ENCODE measurements at regions not wholly inside any gene's neighbourhood (a gene's known extent, or its start where the extent isn't known, plus 50 kb on each side); places are given as distances from the start of the nearest gene placed in this dataset.

- no peak overlapping the region for H3K4me3 Mint-ChIP-seq
- H3K27me3 Mint-ChIP-seq = peaks cover 14% of the 10 kb centered on the region
- H3K4me1 Mint-ChIP-seq = no peaks in the 10 kb centered on the region
- no peaks in the 10 kb centered on the region for H3K36me3 Mint-ChIP-seq (ENCODE audit: low read depth)
- ATAC-seq (no peak), DNase-seq (no peak)
- H3K9me3 ChIP-seq (ENCODE audit: control insufficient read depth, low read length, poor library complexity, severe bottlenecking) = no peaks in the 10 kb centered on the region
- H3K27ac Mint-ChIP-seq = no peak overlapping the region
Observed at GRCh38 chr2:180144338-180144813, 137.3 kb upstream of the CWC22 start.

GRCh38 chr2:180143633-180144337, 136.7 kb upstream of the CWC22 start:
- Mint-ChIP-seq H3K27ac (no peak overlapping the region), H3K4me3 (no peak overlapping the region), H3K4me1 (no peaks in the 10 kb centered on the region), H3K36me3 (ENCODE audit: low read depth) (no peaks in the 10 kb centered on the region), H3K27me3 (peaks cover 14% of the 10 kb centered on the region)
- H3K9me3 ChIP-seq (ENCODE audit: control insufficient read depth, low read length, poor library complexity, severe bottlenecking) = no peaks in the 10 kb centered on the region
- ATAC-seq = no peak
- DNase-seq = no peak

GRCh38 chr2:180141600-180141999, 134.5 kb upstream of the CWC22 start:
- DNase-seq = no peak
- peaks cover 8% of the 10 kb centered on the region for H3K27me3 Mint-ChIP-seq
- no peak overlapping the region for H3K27ac Mint-ChIP-seq
- H3K4me1 Mint-ChIP-seq = no peaks in the 10 kb centered on the region
- H3K36me3 Mint-ChIP-seq (ENCODE audit: low read depth) = no peaks in the 10 kb centered on the region
- no peaks in the 10 kb centered on the region for H3K9me3 ChIP-seq (ENCODE audit: control insufficient read depth, low read length, poor library complexity, severe bottlenecking)
- ATAC-seq = no peak
- no peak overlapping the region for H3K4me3 Mint-ChIP-seq

GRCh38 chr2:180133736-180134135, 126.6 kb upstream of the CWC22 start:
- no peaks in the 10 kb centered on the region for H3K36me3 Mint-ChIP-seq (ENCODE audit: low read depth)
- H3K4me1 Mint-ChIP-seq = peaks cover 2% of the 10 kb centered on the region
- DNase-seq = no peak
- H3K4me3 Mint-ChIP-seq = no peak overlapping the region
- peaks cover 19% of the 10 kb centered on the region for H3K27me3 Mint-ChIP-seq
- H3K27ac Mint-ChIP-seq = no peak overlapping the region
- no peaks in the 10 kb centered on the region for H3K9me3 ChIP-seq (ENCODE audit: control insufficient read depth, low read length, poor library complexity, severe bottlenecking)
- ATAC-seq = no peak

- Mint-ChIP-seq H3K36me3 (ENCODE audit: low read depth) (no peaks in the 10 kb centered on the region), H3K4me1 (peaks cover 5% of the 10 kb centered on the region), H3K4me3 (no peak overlapping the region), H3K27ac (no peak overlapping the region), H3K27me3 (peaks cover 30% of the 10 kb centered on the region)
- DNase-seq (no peak), ATAC-seq (no peak)
- no peaks in the 10 kb centered on the region for H3K9me3 ChIP-seq (ENCODE audit: control insufficient read depth, low read length, poor library complexity, severe bottlenecking)
Observed at GRCh38 chr2:180130403-180130802, 123.3 kb upstream of the CWC22 start.

- H3K36me3 Mint-ChIP-seq (ENCODE audit: low read depth) = no peaks in the 10 kb centered on the region
- H3K27ac Mint-ChIP-seq = no peak overlapping the region
- H3K4me3 Mint-ChIP-seq = no peak overlapping the region
- H3K4me1 Mint-ChIP-seq = peaks cover 9% of the 10 kb centered on the region
- DNase-seq (no peak), ATAC-seq (no peak)
- H3K9me3 ChIP-seq (ENCODE audit: control insufficient read depth, low read length, poor library complexity, severe bottlenecking) = no peaks in the 10 kb centered on the region
- H3K27me3 Mint-ChIP-seq = peaks cover 30% of the 10 kb centered on the region
Observed at GRCh38 chr2:180128861-180129260, 121.8 kb upstream of the CWC22 start.

- Mint-ChIP-seq H3K36me3 (ENCODE audit: low read depth) (no peaks in the 10 kb centered on the region), H3K4me3 (no peak overlapping the region), H3K4me1 (peaks cover 6% of the 10 kb centered on the region), H3K27me3 (peaks cover 24% of the 10 kb centered on the region), H3K27ac (no peak overlapping the region)
- no peak for DNase-seq
- peak; percentile 92 for ATAC-seq
- no peaks in the 10 kb centered on the region for H3K9me3 ChIP-seq (ENCODE audit: control insufficient read depth, low read length, poor library complexity, severe bottlenecking)
Observed at GRCh38 chr2:180125245-180125962, 118.3 kb upstream of the CWC22 start.

- ATAC-seq (peak; percentile 50), DNase-seq (no peak)
- Mint-ChIP-seq H3K4me3 (peak overlapping the region; percentile 49), H3K27me3 (peaks cover 21% of the 10 kb centered on the region), H3K4me1 (peaks cover 6% of the 10 kb centered on the region), H3K36me3 (ENCODE audit: low read depth) (no peaks in the 10 kb centered on the region), H3K27ac (peak overlapping the region; percentile 70)
- H3K9me3 ChIP-seq (ENCODE audit: control insufficient read depth, low read length, poor library complexity, severe bottlenecking) = no peaks in the 10 kb centered on the region
Observed at GRCh38 chr2:180124273-180125139, 117.4 kb upstream of the CWC22 start.

GRCh38 chr2:180122874-180123273, 115.8 kb upstream of the CWC22 start:
- Mint-ChIP-seq H3K4me1 (peaks cover 6% of the 10 kb centered on the region), H3K36me3 (ENCODE audit: low read depth) (no peaks in the 10 kb centered on the region), H3K27ac (no peak overlapping the region), H3K4me3 (no peak overlapping the region), H3K27me3 (peaks cover 12% of the 10 kb centered on the region)
- no peaks in the 10 kb centered on the region for H3K9me3 ChIP-seq (ENCODE audit: control insufficient read depth, low read length, poor library complexity, severe bottlenecking)
- no peak for ATAC-seq
- no peak for DNase-seq

GRCh38 chr2:180115675-180116074, 108.6 kb upstream of the CWC22 start:
- Mint-ChIP-seq H3K27me3 (no peaks in the 10 kb centered on the region), H3K4me3 (no peak overlapping the region), H3K4me1 (no peaks in the 10 kb centered on the region), H3K36me3 (ENCODE audit: low read depth) (no peaks in the 10 kb centered on the region), H3K27ac (no peak overlapping the region)
- H3K9me3 ChIP-seq (ENCODE audit: control insufficient read depth, low read length, poor library complexity, severe bottlenecking) = no peaks in the 10 kb centered on the region
- DNase-seq = no peak
- no peak for ATAC-seq

GRCh38 chr2:180115269-180115668, 108.2 kb upstream of the CWC22 start:
- DNase-seq (no peak), ATAC-seq (no peak)
- no peak overlapping the region for H3K4me3 Mint-ChIP-seq
- H3K9me3 ChIP-seq (ENCODE audit: control insufficient read depth, low read length, poor library complexity, severe bottlenecking) = no peaks in the 10 kb centered on the region
- H3K4me1 Mint-ChIP-seq = no peaks in the 10 kb centered on the region
- H3K27ac Mint-ChIP-seq = no peak overlapping the region
- H3K27me3 Mint-ChIP-seq = no peaks in the 10 kb centered on the region
- no peaks in the 10 kb centered on the region for H3K36me3 Mint-ChIP-seq (ENCODE audit: low read depth)

- Mint-ChIP-seq H3K4me3 (no peak overlapping the region), H3K36me3 (ENCODE audit: low read depth) (no peaks in the 10 kb centered on the region), H3K27me3 (peaks cover 16% of the 10 kb centered on the region), H3K4me1 (no peaks in the 10 kb centered on the region), H3K27ac (no peak overlapping the region)
- no peak for ATAC-seq
- H3K9me3 ChIP-seq (ENCODE audit: control insufficient read depth, low read length, poor library complexity, severe bottlenecking) = no peaks in the 10 kb centered on the region
- no peak for DNase-seq
Observed at GRCh38 chr2:180111901-180112300, 104.8 kb upstream of the CWC22 start.

GRCh38 chr2:180110469-180110868, 103.4 kb upstream of the CWC22 start:
- no peak for ATAC-seq
- H3K36me3 Mint-ChIP-seq (ENCODE audit: low read depth) = no peaks in the 10 kb centered on the region
- H3K4me1 Mint-ChIP-seq = no peaks in the 10 kb centered on the region
- H3K27me3 Mint-ChIP-seq = peaks cover 28% of the 10 kb centered on the region
- H3K4me3 Mint-ChIP-seq = no peak overlapping the region
- no peaks in the 10 kb centered on the region for H3K9me3 ChIP-seq (ENCODE audit: control insufficient read depth, low read length, poor library complexity, severe bottlenecking)
- H3K27ac Mint-ChIP-seq = no peak overlapping the region
- no peak for DNase-seq

Measured in T-helper 17 cell (primary cell).